ENCODE measurements at regions not wholly inside any gene's neighbourhood (a gene's known extent, or its start where the extent isn't known, plus 50 kb on each side); places are given as distances from the start of the nearest gene placed in this dataset.

GRCh38 chr13:56888455-56888854 lies 252.3 kb upstream of the PRR20A start:
- Mint-ChIP-seq H3K9me3 (peaks cover 5% of the 10 kb centered on the region), H3K36me3 (ENCODE audit: low read depth) (no peaks in the 10 kb centered on the region), H3K27me3 (no peaks in the 10 kb centered on the region), H3K4me3 (no peak overlapping the region), H3K27ac (no peak overlapping the region), H3K4me1 (no peaks in the 10 kb centered on the region)
- ATAC-seq (replicated peaks): no peak

GRCh38 chr13:56893843-56894242 lies 246.9 kb upstream of the PRR20A start:
- Mint-ChIP-seq H3K4me1 (no peaks in the 10 kb centered on the region), H3K27ac (no peak overlapping the region), H3K36me3 (ENCODE audit: low read depth) (no peaks in the 10 kb centered on the region), H3K9me3 (peaks cover 3% of the 10 kb centered on the region), H3K27me3 (no peaks in the 10 kb centered on the region), H3K4me3 (no peak overlapping the region)
- ATAC-seq (replicated peaks): no peak

- H3K4me1 Mint-ChIP-seq: no peaks in the 10 kb centered on the region
- H3K27ac Mint-ChIP-seq: no peak overlapping the region
- H3K27me3 Mint-ChIP-seq: no peaks in the 10 kb centered on the region
- no peak overlapping the region for H3K4me3 Mint-ChIP-seq
- no peak for ATAC-seq (replicated peaks)
- H3K9me3 Mint-ChIP-seq: no peaks in the 10 kb centered on the region
- no peaks in the 10 kb centered on the region for H3K36me3 Mint-ChIP-seq (ENCODE audit: low read depth)
These were observed 240.0 kb upstream of the PRR20A start for GRCh38 chr13:56900549-56901279.

- no peaks in the 10 kb centered on the region for H3K9me3 Mint-ChIP-seq
- H3K36me3 Mint-ChIP-seq (ENCODE audit: low read depth): no peaks in the 10 kb centered on the region
- no peak overlapping the region for H3K27ac Mint-ChIP-seq
- H3K4me3 Mint-ChIP-seq: no peak overlapping the region
- no peaks in the 10 kb centered on the region for H3K27me3 Mint-ChIP-seq
- no peak for ATAC-seq (replicated peaks)
- H3K4me1 Mint-ChIP-seq: no peaks in the 10 kb centered on the region
These were observed 238.4 kb upstream of the PRR20A start for GRCh38 chr13:56902276-56902675.

- no peak for ATAC-seq (replicated peaks)
- no peaks in the 10 kb centered on the region for H3K9me3 Mint-ChIP-seq
- no peak overlapping the region for H3K27ac Mint-ChIP-seq
- no peaks in the 10 kb centered on the region for H3K27me3 Mint-ChIP-seq
- no peaks in the 10 kb centered on the region for H3K36me3 Mint-ChIP-seq (ENCODE audit: low read depth)
- H3K4me3 Mint-ChIP-seq: no peak overlapping the region
- H3K4me1 Mint-ChIP-seq: no peaks in the 10 kb centered on the region
These were observed 236.9 kb upstream of the PRR20A start for GRCh38 chr13:56903710-56904282.

GRCh38 chr13:56906909-56907308 lies 233.8 kb upstream of the PRR20A start:
- Mint-ChIP-seq H3K36me3 (ENCODE audit: low read depth) (no peaks in the 10 kb centered on the region), H3K4me1 (no peaks in the 10 kb centered on the region), H3K27ac (no peak overlapping the region), H3K4me3 (no peak overlapping the region), H3K27me3 (no peaks in the 10 kb centered on the region), H3K9me3 (no peaks in the 10 kb centered on the region)
- ATAC-seq (replicated peaks): no peak

GRCh38 chr13:56907766-56908165 lies 233.0 kb upstream of the PRR20A start:
- no peak overlapping the region for H3K27ac Mint-ChIP-seq
- H3K27me3 Mint-ChIP-seq: no peaks in the 10 kb centered on the region
- no peaks in the 10 kb centered on the region for H3K36me3 Mint-ChIP-seq (ENCODE audit: low read depth)
- no peak for ATAC-seq (replicated peaks)
- no peak overlapping the region for H3K4me3 Mint-ChIP-seq
- H3K4me1 Mint-ChIP-seq: no peaks in the 10 kb centered on the region
- peaks cover 3% of the 10 kb centered on the region for H3K9me3 Mint-ChIP-seq

- ATAC-seq (replicated peaks): no peak
- no peak overlapping the region for H3K4me3 Mint-ChIP-seq
- H3K27ac Mint-ChIP-seq: no peak overlapping the region
- H3K36me3 Mint-ChIP-seq (ENCODE audit: low read depth): no peaks in the 10 kb centered on the region
- H3K9me3 Mint-ChIP-seq: peaks cover 7% of the 10 kb centered on the region
- H3K4me1 Mint-ChIP-seq: no peaks in the 10 kb centered on the region
- no peaks in the 10 kb centered on the region for H3K27me3 Mint-ChIP-seq
These were observed 230.7 kb upstream of the PRR20A start for GRCh38 chr13:56909896-56910600.

- peaks cover 14% of the 10 kb centered on the region for H3K9me3 Mint-ChIP-seq
- H3K4me3 Mint-ChIP-seq: no peak overlapping the region
- H3K27me3 Mint-ChIP-seq: no peaks in the 10 kb centered on the region
- no peaks in the 10 kb centered on the region for H3K4me1 Mint-ChIP-seq
- H3K36me3 Mint-ChIP-seq (ENCODE audit: low read depth): no peaks in the 10 kb centered on the region
- ATAC-seq (replicated peaks): no peak
- no peak overlapping the region for H3K27ac Mint-ChIP-seq
These were observed 222.8 kb upstream of the PRR20A start for GRCh38 chr13:56917966-56918365.

GRCh38 chr13:56923626-56924140 lies 217.0 kb upstream of the PRR20A start:
- Mint-ChIP-seq H3K36me3 (ENCODE audit: low read depth) (no peaks in the 10 kb centered on the region), H3K27ac (no peak overlapping the region), H3K4me1 (no peaks in the 10 kb centered on the region), H3K4me3 (no peak overlapping the region), H3K9me3 (peaks cover 16% of the 10 kb centered on the region), H3K27me3 (no peaks in the 10 kb centered on the region)
- ATAC-seq (replicated peaks): no peak

GRCh38 chr13:56924401-56924800 lies 216.3 kb upstream of the PRR20A start:
- H3K27ac Mint-ChIP-seq: no peak overlapping the region
- no peaks in the 10 kb centered on the region for H3K27me3 Mint-ChIP-seq
- H3K4me3 Mint-ChIP-seq: no peak overlapping the region
- H3K9me3 Mint-ChIP-seq: peaks cover 13% of the 10 kb centered on the region
- no peaks in the 10 kb centered on the region for H3K4me1 Mint-ChIP-seq
- ATAC-seq (replicated peaks): no peak
- no peaks in the 10 kb centered on the region for H3K36me3 Mint-ChIP-seq (ENCODE audit: low read depth)

GRCh38 chr13:56932104-56932503 lies 208.6 kb upstream of the PRR20A start:
- Mint-ChIP-seq H3K4me3 (no peak overlapping the region), H3K9me3 (peaks cover 15% of the 10 kb centered on the region), H3K27ac (no peak overlapping the region), H3K36me3 (ENCODE audit: low read depth) (no peaks in the 10 kb centered on the region), H3K27me3 (no peaks in the 10 kb centered on the region), H3K4me1 (no peaks in the 10 kb centered on the region)
- ATAC-seq (replicated peaks): no peak

GRCh38 chr13:56953965-56954364 lies 186.8 kb upstream of the PRR20A start:
- Mint-ChIP-seq H3K27ac (no peak overlapping the region), H3K36me3 (ENCODE audit: low read depth) (no peaks in the 10 kb centered on the region), H3K4me1 (no peaks in the 10 kb centered on the region), H3K27me3 (no peaks in the 10 kb centered on the region), H3K9me3 (no peaks in the 10 kb centered on the region), H3K4me3 (no peak overlapping the region)
- ATAC-seq (replicated peaks): no peak

GRCh38 chr13:56975647-56976046 lies 165.1 kb upstream of the PRR20A start:
- Mint-ChIP-seq H3K4me3 (no peak overlapping the region), H3K4me1 (no peaks in the 10 kb centered on the region), H3K27ac (no peak overlapping the region), H3K27me3 (no peaks in the 10 kb centered on the region), H3K36me3 (ENCODE audit: low read depth) (no peaks in the 10 kb centered on the region), H3K9me3 (peaks cover 26% of the 10 kb centered on the region)
- no peak for ATAC-seq (replicated peaks)

- H3K9me3 Mint-ChIP-seq: peaks cover 11% of the 10 kb centered on the region
- H3K4me3 Mint-ChIP-seq: no peak overlapping the region
- H3K27ac Mint-ChIP-seq: no peak overlapping the region
- no peaks in the 10 kb centered on the region for H3K36me3 Mint-ChIP-seq (ENCODE audit: low read depth)
- H3K27me3 Mint-ChIP-seq: no peaks in the 10 kb centered on the region
- no peaks in the 10 kb centered on the region for H3K4me1 Mint-ChIP-seq
- ATAC-seq (replicated peaks): no peak
These were observed 159.9 kb upstream of the PRR20A start for GRCh38 chr13:56980856-56981255.

All from activated T-helper 17 cell treated with anti-CD3 and anti-CD28 coated beads, Interleukin-2, amount 50 U/mL, for 72 hours (primary cell).